Upper lobe of left lung (tissue), 4 donors: ENCODE measurements at regions not wholly inside any gene's neighbourhood (a gene's known extent, or its start where the extent isn't known, plus 50 kb on each side); places are given as distances from the start of the nearest gene placed in this dataset.

Source experiments
- EP300 ChIP-seq, 4 donors: sonication (generic); formaldehyde crosslinking; IDR thresholded peaks; one replicate each; pipeline ENCODE4 v1.5.1; 2017; ENCODE audit warnings: antibody characterized with exemption in 4 of 4, control low read depth in 2 of 4
- POLR2A ChIP-seq, 4 donors: fragments of 450-650 bp; IDR thresholded peaks; one replicate each; pipeline ENCODE4 v1.5.1; 2016 to 2017; ENCODE audit warnings: antibody characterized with exemption in 4 of 4, mild to moderate bottlenecking in 2 of 4
- POLR2AphosphoS5 ChIP-seq, 2 donors: sonication (generic); formaldehyde crosslinking; IDR thresholded peaks; one replicate each; pipeline ENCODE4 v1.5.1; 2017; ENCODE audit warnings: antibody characterized with exemption in 2 of 2
- TF ChIP-seq, protein P1 (sequence below), 6 experiments: fragments of 450-650 bp in 4 of 6; fragments of 200-600 bp in 2 of 6; sonication (generic) in 2 of 6; IDR thresholded peaks; one replicate each; pipeline ENCODE4 v1.5.1; 2016 to 2019; ENCODE audit warnings: antibody characterized with exemption in 6 of 6

DNA sequence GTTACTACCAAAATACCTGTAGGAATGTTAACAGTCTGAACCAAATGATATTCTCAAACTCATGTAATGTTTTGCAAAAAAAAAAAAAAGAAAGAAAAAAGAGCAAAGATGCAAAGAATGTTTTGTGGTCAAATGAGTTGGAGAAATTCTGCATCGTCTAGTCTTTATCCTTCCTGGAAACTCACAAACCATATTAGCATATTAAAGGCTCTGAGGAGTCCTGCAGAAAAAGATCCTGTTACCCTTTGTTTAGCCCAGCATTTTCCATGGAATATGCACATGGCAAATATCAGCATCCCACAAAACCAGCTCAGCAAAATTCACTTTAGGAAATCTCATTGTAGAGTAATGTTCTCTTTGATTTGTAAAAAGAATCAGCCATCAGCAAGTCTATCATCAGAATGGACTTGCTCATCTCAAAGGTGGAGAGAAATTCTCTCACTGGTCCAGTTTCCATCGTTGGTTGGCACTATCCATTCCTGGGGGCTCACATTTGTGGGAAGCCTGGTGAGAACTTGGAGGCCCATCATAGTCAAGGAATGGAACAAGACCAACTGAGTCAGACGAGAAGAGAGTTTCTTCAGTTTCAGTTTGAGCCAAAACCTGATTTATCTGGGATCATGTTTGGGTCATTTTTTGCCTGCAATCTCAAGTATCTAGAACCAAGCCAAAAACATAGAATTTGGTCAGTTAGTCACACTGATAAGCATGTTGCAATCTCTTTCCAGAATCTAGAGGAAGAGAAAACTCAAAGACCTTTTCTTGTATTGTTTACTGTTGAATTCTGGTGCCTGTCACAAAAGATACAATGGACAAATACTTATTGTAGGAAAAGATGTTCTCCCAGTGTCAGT lies 129.8 kb downstream of the TBX5 start:
- TF ChIP-seq, protein P1, sequence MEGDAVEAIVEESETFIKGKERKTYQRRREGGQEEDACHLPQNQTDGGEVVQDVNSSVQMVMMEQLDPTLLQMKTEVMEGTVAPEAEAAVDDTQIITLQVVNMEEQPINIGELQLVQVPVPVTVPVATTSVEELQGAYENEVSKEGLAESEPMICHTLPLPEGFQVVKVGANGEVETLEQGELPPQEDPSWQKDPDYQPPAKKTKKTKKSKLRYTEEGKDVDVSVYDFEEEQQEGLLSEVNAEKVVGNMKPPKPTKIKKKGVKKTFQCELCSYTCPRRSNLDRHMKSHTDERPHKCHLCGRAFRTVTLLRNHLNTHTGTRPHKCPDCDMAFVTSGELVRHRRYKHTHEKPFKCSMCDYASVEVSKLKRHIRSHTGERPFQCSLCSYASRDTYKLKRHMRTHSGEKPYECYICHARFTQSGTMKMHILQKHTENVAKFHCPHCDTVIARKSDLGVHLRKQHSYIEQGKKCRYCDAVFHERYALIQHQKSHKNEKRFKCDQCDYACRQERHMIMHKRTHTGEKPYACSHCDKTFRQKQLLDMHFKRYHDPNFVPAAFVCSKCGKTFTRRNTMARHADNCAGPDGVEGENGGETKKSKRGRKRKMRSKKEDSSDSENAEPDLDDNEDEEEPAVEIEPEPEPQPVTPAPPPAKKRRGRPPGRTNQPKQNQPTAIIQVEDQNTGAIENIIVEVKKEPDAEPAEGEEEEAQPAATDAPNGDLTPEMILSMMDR (IDR thresholded peaks at IDR 0.05), result no peak
- no peak for TF ChIP-seq EP300 (IDR thresholded peaks at IDR 0.05)
- TF ChIP-seq POLR2A (IDR thresholded peaks at IDR 0.05), result no peak
- no peak for TF ChIP-seq POLR2AphosphoS5 (IDR thresholded peaks at IDR 0.05)
